ENCODE measurements at regions not wholly inside any gene's neighbourhood (a gene's known extent, or its start where the extent isn't known, plus 50 kb on each side); places are given as distances from the start of the nearest gene placed in this dataset.

- Histone ChIP-seq H3K4me1 (ENCODE audit: control insufficient read depth, insufficient read depth, low read length) (no peaks in the 10 kb centered on the region), H3K9me3 (ENCODE audit: control insufficient read depth, insufficient read depth, low read depth, low read length) (no peaks in the 10 kb centered on the region), H3K4me3 (ENCODE audit: low read depth, low read length) (no peak overlapping the region), H3K36me3 (ENCODE audit: control insufficient read depth in 2 of 2, insufficient read depth in 1 of 2, low read length in 2 of 2) (no peaks in the 10 kb centered on the region), H3K27ac (ENCODE audit: extremely low read depth, low read depth, low read length) (no peak overlapping the region)
- CTCF ChIA-PET: no interaction called here
- POLR2A ChIA-PET: no interaction called here
- no peak for TF ChIP-seq ZNF658 (tag by site-specific recombination; IDR thresholded peaks at IDR 0.05)
- TF ChIP-seq ZSCAN5A (tag by site-specific recombination; IDR thresholded peaks at IDR 0.05): no peak
- no peak for TF ChIP-seq ZBTB49 (tag by site-specific recombination; IDR thresholded peaks at IDR 0.05; ENCODE audit: low read depth)
- TF ChIP-seq, protein P1, sequence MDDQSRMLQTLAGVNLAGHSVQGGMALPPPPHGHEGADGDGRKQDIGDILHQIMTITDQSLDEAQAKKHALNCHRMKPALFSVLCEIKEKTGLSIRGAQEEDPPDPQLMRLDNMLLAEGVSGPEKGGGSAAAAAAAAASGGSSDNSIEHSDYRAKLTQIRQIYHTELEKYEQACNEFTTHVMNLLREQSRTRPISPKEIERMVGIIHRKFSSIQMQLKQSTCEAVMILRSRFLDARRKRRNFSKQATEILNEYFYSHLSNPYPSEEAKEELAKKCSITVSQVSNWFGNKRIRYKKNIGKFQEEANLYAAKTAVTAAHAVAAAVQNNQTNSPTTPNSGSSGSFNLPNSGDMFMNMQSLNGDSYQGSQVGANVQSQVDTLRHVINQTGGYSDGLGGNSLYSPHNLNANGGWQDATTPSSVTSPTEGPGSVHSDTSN (CRISPR knock-in tag; IDR thresholded peaks at IDR 0.05): no peak
- TF ChIP-seq, protein P2, sequence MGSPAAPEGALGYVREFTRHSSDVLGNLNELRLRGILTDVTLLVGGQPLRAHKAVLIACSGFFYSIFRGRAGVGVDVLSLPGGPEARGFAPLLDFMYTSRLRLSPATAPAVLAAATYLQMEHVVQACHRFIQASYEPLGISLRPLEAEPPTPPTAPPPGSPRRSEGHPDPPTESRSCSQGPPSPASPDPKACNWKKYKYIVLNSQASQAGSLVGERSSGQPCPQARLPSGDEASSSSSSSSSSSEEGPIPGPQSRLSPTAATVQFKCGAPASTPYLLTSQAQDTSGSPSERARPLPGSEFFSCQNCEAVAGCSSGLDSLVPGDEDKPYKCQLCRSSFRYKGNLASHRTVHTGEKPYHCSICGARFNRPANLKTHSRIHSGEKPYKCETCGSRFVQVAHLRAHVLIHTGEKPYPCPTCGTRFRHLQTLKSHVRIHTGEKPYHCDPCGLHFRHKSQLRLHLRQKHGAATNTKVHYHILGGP (tag by site-specific recombination; IDR thresholded peaks at IDR 0.05): no peak
- TF ChIP-seq, protein P3, sequence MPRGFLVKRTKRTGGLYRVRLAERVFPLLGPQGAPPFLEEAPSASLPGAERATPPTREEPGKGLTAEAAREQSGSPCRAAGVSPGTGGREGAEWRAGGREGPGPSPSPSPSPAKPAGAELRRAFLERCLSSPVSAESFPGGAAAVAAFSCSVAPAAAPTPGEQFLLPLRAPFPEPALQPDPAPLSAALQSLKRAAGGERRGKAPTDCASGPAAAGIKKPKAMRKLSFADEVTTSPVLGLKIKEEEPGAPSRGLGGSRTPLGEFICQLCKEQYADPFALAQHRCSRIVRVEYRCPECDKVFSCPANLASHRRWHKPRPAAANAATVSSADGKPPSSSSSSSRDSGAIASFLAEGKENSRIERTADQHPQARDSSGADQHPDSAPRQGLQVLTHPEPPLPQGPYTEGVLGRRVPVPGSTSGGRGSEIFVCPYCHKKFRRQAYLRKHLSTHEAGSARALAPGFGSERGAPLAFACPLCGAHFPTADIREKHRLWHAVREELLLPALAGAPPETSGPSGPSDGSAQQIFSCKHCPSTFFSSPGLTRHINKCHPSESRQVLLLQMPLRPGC (tag by site-specific recombination; IDR thresholded peaks at IDR 0.05): no peak
- TF ChIP-seq ZNF624 (tag by site-specific recombination; IDR thresholded peaks at IDR 0.05): no peak
- no peak for TF ChIP-seq RBAK (tag by site-specific recombination; IDR thresholded peaks at IDR 0.05)
- TF ChIP-seq, protein P4, sequence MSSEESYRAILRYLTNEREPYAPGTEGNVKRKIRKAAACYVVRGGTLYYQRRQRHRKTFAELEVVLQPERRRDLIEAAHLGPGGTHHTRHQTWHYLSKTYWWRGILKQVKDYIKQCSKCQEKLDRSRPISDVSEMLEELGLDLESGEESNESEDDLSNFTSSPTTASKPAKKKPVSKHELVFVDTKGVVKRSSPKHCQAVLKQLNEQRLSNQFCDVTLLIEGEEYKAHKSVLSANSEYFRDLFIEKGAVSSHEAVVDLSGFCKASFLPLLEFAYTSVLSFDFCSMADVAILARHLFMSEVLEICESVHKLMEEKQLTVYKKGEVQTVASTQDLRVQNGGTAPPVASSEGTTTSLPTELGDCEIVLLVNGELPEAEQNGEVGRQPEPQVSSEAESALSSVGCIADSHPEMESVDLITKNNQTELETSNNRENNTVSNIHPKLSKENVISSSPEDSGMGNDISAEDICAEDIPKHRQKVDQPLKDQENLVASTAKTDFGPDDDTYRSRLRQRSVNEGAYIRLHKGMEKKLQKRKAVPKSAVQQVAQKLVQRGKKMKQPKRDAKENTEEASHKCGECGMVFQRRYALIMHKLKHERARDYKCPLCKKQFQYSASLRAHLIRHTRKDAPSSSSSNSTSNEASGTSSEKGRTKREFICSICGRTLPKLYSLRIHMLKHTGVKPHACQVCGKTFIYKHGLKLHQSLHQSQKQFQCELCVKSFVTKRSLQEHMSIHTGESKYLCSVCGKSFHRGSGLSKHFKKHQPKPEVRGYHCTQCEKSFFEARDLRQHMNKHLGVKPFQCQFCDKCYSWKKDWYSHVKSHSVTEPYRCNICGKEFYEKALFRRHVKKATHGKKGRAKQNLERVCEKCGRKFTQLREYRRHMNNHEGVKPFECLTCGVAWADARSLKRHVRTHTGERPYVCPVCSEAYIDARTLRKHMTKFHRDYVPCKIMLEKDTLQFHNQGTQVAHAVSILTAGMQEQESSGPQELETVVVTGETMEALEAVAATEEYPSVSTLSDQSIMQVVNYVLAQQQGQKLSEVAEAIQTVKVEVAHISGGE (tag by site-specific recombination; conservative IDR thresholded peaks at IDR 0.05; ENCODE audit: low read depth): no peak
- TF ChIP-seq, protein P5, sequence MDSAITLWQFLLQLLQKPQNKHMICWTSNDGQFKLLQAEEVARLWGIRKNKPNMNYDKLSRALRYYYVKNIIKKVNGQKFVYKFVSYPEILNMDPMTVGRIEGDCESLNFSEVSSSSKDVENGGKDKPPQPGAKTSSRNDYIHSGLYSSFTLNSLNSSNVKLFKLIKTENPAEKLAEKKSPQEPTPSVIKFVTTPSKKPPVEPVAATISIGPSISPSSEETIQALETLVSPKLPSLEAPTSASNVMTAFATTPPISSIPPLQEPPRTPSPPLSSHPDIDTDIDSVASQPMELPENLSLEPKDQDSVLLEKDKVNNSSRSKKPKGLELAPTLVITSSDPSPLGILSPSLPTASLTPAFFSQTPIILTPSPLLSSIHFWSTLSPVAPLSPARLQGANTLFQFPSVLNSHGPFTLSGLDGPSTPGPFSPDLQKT (IDR thresholded peaks at IDR 0.05; ENCODE audit: borderline replicate concordance, low read depth, low read length): no peak
- no peak for TF ChIP-seq ZNF157 (tag by site-specific recombination; IDR thresholded peaks at IDR 0.05)
- TF ChIP-seq, protein P6, sequence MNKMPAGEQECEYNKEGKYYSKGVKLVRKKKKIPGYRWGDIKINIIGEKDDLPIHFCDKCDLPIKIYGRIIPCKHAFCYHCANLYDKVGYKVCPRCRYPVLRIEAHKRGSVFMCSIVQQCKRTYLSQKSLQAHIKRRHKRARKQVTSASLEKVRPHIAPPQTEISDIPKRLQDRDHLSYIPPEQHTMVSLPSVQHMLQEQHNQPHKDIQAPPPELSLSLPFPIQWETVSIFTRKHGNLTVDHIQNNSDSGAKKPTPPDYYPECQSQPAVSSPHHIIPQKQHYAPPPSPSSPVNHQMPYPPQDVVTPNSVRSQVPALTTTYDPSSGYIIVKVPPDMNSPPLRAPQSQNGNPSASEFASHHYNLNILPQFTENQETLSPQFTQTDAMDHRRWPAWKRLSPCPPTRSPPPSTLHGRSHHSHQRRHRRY (tag by site-specific recombination; IDR thresholded peaks at IDR 0.05): no peak
- TF ChIP-seq ZNF701 (tag by site-specific recombination; IDR thresholded peaks at IDR 0.05): no peak
- TF ChIP-seq ZNF211 (tag by site-specific recombination; IDR thresholded peaks at IDR 0.05; ENCODE audit: low read depth): no peak
- TF ChIP-seq ZNF544 (tag by site-specific recombination; IDR thresholded peaks at IDR 0.05): no peak
- TF ChIP-seq ZNF214 (tag by site-specific recombination; IDR thresholded peaks at IDR 0.05; ENCODE audit: borderline replicate concordance): no peak
- TF ChIP-seq ZNF19 (tag by site-specific recombination; IDR thresholded peaks at IDR 0.05; ENCODE audit: low read depth): no peak
- no peak for TF ChIP-seq ZNF549 (tag by site-specific recombination; IDR thresholded peaks at IDR 0.05)
- no peak for TF ChIP-seq ZNF140 (tag by site-specific recombination; IDR thresholded peaks at IDR 0.05)
- TF ChIP-seq ZNF843 (tag by site-specific recombination; IDR thresholded peaks at IDR 0.05): no peak
These were observed 720.1 kb downstream of the BRD1 start for GRCh38 chr22:49107561-49107960.
